Hepatocyte (in vitro differentiated cells): ENCODE measurements at regions not wholly inside any gene's neighbourhood (a gene's known extent, or its start where the extent isn't known, plus 50 kb on each side); places are given as distances from the start of the nearest gene placed in this dataset.

ENCODE experiments used
- DNase-seq: peaks from one replicate; pipeline ENCODE4 v3.0.0-alpha.2; 2016; ENCODE audit warnings: low spot score
- H2AFZ ChIP-seq: fragments of 200-600 bp; sonication (generic); 2 replicates; pipeline ENCODE4 v1.6.0; 2016; ENCODE audit warnings: antibody characterized with exemption, mild to moderate bottlenecking
- H3K27ac ChIP-seq: fragments of 200-600 bp; sonication (generic); 2 replicates; pipeline ENCODE4 v1.5.1; 2016; ENCODE audit warnings: mild to moderate bottlenecking
- H3K27me3 ChIP-seq: fragments of 200-600 bp; sonication (generic); 2 replicates; pipeline ENCODE4 v1.6.1; 2016
- H3K36me3 ChIP-seq: fragments of 200-600 bp; sonication (generic); replicated peaks from 2 replicates; pipeline ENCODE4 v1.5.1; 2016; ENCODE audit warnings: low read depth; ENCODE audit not compliant: insufficient read depth
- H3K4me1 ChIP-seq: fragments of 200-600 bp; sonication (generic); 2 replicates; pipeline ENCODE4 v1.5.1; 2016; ENCODE audit warnings: mild to moderate bottlenecking, moderate library complexity; ENCODE audit not compliant: insufficient read depth
- H3K4me2 ChIP-seq: fragments of 200-600 bp; sonication (generic); 2 replicates; pipeline ENCODE4 v1.6.0; 2016
- H3K4me3 ChIP-seq: fragments of 200-600 bp; sonication (generic); 2 replicates; pipeline ENCODE4 v1.5.1; 2016; ENCODE audit warnings: mild to moderate bottlenecking
- H3K79me2 ChIP-seq: fragments of 200-600 bp; sonication (generic); 2 replicates; pipeline ENCODE4 v1.6.0; 2017; ENCODE audit warnings: mild to moderate bottlenecking
- H3K9me2 ChIP-seq: fragments of 200-600 bp; sonication (generic); replicated peaks from 2 replicates; pipeline ENCODE4 v1.6.0; 2017; ENCODE audit warnings: mild to moderate bottlenecking; ENCODE audit not compliant: insufficient read depth
- H3K9me3 ChIP-seq: fragments of 200-600 bp; sonication (generic); 2 replicates; pipeline ENCODE4 v1.5.1; 2016; ENCODE audit warnings: low read depth, mild to moderate bottlenecking
- H4K20me1 ChIP-seq: fragments of 200-600 bp; sonication (generic); 2 replicates; pipeline ENCODE4 v1.6.0; 2016; ENCODE audit warnings: mild to moderate bottlenecking; ENCODE audit not compliant: insufficient read depth, poor library complexity, severe bottlenecking
- EZH2 ChIP-seq: fragments of 200-600 bp; sonication (generic); IDR thresholded peaks from 2 replicates; pipeline ENCODE4 v1.6.1; 2016; ENCODE audit warnings: antibody characterized with exemption, mild to moderate bottlenecking, borderline replicate concordance
- EZH2phosphoT487 ChIP-seq: fragments of 200-600 bp; sonication (generic); IDR thresholded peaks from one replicate; pipeline ENCODE4 v1.6.1; 2018; ENCODE audit warnings: antibody characterized with exemption, mild to moderate bottlenecking, low read depth, moderate library complexity; ENCODE audit not compliant: unreplicated experiment, severe bottlenecking
- WGBS: methylation state at CpG from one replicate; pipeline ENCODE4 v1.1.6; 2016; ENCODE audit warnings: low lambda C conversion rate; ENCODE audit errors: missing lambda C conversion rate; 5-methylcytosine and 5-hydroxymethylcytosine counted together
- TF ChIP-seq, protein P1 (sequence below): fragments of 200-600 bp; sonication (generic); IDR thresholded peaks from 2 replicates; pipeline ENCODE4 v1.5.1; 2016; ENCODE audit warnings: antibody characterized with exemption, mild to moderate bottlenecking; ENCODE audit not compliant: poor library complexity

GRCh38 chr9:99549441-99549840, 272.2 kb upstream of the NR4A3 start:
- Histone ChIP-seq H3K27ac (no peak overlapping the region), H3K4me3 (no peak overlapping the region), H2AFZ (no peak overlapping the region), H3K4me1 (no peaks in the 10 kb centered on the region), H4K20me1 (no peaks in the 10 kb centered on the region), H3K79me2 (no peaks in the 10 kb centered on the region), H3K9me3 (no peaks in the 10 kb centered on the region), H3K36me3 (no peaks in the 10 kb centered on the region), H3K27me3 (no peaks in the 10 kb centered on the region), H3K9me2 (no peaks in the 10 kb centered on the region), H3K4me2 (no peak overlapping the region)
- DNase-seq = no peak
- TF ChIP-seq EZH2 (no peak), EZH2phosphoT487 (no peak)
- TF ChIP-seq, protein P1, sequence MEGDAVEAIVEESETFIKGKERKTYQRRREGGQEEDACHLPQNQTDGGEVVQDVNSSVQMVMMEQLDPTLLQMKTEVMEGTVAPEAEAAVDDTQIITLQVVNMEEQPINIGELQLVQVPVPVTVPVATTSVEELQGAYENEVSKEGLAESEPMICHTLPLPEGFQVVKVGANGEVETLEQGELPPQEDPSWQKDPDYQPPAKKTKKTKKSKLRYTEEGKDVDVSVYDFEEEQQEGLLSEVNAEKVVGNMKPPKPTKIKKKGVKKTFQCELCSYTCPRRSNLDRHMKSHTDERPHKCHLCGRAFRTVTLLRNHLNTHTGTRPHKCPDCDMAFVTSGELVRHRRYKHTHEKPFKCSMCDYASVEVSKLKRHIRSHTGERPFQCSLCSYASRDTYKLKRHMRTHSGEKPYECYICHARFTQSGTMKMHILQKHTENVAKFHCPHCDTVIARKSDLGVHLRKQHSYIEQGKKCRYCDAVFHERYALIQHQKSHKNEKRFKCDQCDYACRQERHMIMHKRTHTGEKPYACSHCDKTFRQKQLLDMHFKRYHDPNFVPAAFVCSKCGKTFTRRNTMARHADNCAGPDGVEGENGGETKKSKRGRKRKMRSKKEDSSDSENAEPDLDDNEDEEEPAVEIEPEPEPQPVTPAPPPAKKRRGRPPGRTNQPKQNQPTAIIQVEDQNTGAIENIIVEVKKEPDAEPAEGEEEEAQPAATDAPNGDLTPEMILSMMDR = no peak

DNA sequence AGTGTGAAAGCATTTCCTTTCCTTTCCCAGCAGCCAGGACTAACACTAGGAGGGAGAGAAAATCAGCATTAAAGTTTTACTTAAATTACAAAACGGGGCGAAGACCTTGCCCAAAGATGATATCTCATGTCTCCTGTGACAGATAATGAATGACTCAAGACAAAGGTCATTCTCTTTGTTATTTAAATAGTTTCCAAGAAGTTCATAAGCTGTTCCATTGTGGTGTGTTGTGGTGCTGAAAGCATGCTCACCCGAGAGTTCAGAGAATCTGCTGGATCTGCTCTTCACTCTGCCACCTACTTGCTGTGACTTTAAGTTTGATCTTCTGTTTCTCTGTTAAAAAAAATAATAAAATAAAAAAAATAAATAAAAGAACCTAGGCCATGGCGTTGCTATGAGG, 265.9 kb upstream of the NR4A3 start:
- WGBS = 68% methylated on average over 4 of the region's 4 CpGs
- no peaks in the 10 kb centered on the region for H3K79me2 ChIP-seq
- H2AFZ ChIP-seq = no peak overlapping the region
- no peaks in the 10 kb centered on the region for H3K36me3 ChIP-seq
- H3K9me3 ChIP-seq = no peaks in the 10 kb centered on the region
- no peaks in the 10 kb centered on the region for H3K4me1 ChIP-seq
- H3K27me3 ChIP-seq = no peaks in the 10 kb centered on the region
- H3K9me2 ChIP-seq = no peaks in the 10 kb centered on the region
- H3K27ac ChIP-seq = no peak overlapping the region
- TF ChIP-seq EZH2 = no peak
- no peak for TF ChIP-seq EZH2phosphoT487
- TF ChIP-seq, protein P1 = no peak
- no peak overlapping the region for H3K4me2 ChIP-seq
- no peak overlapping the region for H3K4me3 ChIP-seq
- no peak for DNase-seq
- H4K20me1 ChIP-seq = no peaks in the 10 kb centered on the region

DNA sequence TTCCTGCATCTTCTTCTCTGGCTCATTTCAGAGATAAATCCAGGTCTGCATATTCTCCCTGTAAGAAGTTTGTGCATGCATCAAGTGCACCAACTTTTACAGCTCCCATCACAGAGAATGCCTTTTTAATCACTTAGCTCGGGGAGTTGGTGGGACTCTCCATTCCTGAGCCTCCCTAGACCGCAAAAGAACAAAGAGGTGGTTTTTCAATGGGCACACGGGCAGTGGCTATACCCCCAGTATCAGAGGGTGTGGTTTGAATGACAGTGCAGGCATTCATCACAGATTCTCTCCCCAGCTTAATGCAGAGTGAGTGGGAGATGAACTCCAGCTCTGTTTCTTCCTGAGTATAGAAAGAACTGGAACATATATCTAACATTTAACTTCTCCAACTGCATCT, 264.7 kb upstream of the NR4A3 start:
- Histone ChIP-seq H3K4me3 (no peak overlapping the region), H3K27me3 (no peaks in the 10 kb centered on the region), H3K36me3 (no peaks in the 10 kb centered on the region), H3K27ac (no peak overlapping the region), H3K4me2 (no peak overlapping the region), H3K9me2 (no peaks in the 10 kb centered on the region), H3K9me3 (no peaks in the 10 kb centered on the region), H2AFZ (no peak overlapping the region), H4K20me1 (no peaks in the 10 kb centered on the region), H3K79me2 (no peaks in the 10 kb centered on the region), H3K4me1 (no peaks in the 10 kb centered on the region)
- 82% methylated on average over 3 of the region's 3 CpGs for WGBS
- DNase-seq = no peak
- TF ChIP-seq EZH2phosphoT487 = no peak
- TF ChIP-seq, protein P1 = no peak
- TF ChIP-seq EZH2 = no peak

DNA sequence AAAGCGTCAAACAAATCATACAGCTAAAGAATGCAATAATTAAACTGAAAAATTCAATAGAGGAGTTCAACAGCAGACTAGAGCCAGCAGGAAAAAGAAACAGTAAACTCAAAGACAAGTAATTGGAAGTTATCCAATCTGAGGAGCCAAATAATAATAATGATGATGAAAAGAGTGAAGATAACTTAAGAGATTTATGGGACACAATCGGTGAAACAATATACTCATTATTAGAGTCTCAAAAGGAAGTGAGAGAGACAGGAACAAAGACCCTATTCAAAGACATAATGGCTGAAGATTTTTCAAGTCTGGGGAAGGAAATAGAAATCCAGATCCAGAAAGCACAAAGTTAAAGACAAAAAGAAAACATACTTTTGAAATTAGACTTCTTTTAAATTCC, 263.9 kb upstream of the NR4A3 start:
- Histone ChIP-seq H3K79me2 (no peaks in the 10 kb centered on the region), H3K4me3 (no peak overlapping the region), H3K36me3 (no peaks in the 10 kb centered on the region), H4K20me1 (no peaks in the 10 kb centered on the region), H2AFZ (no peak overlapping the region), H3K4me2 (no peak overlapping the region), H3K27ac (no peak overlapping the region), H3K4me1 (no peaks in the 10 kb centered on the region), H3K27me3 (no peaks in the 10 kb centered on the region), H3K9me2 (no peaks in the 10 kb centered on the region), H3K9me3 (no peaks in the 10 kb centered on the region)
- 85% methylated on average over 2 of the region's 2 CpGs for whole genome bisulfite sequencing
- TF ChIP-seq EZH2 (no peak), EZH2phosphoT487 (no peak)
- TF ChIP-seq, protein P1 = no peak
- DNase-seq = no peak
